IPS-18a (cell line): ENCODE measurements at regions not wholly inside any gene's neighbourhood (a gene's known extent, or its start where the extent isn't known, plus 50 kb on each side); places are given as distances from the start of the nearest gene placed in this dataset.

Source experiments
- H3K27ac ChIP-seq: one replicate; pipeline ENCODE4 v1.5.1; 2013; ENCODE audit warnings: low read length
- H3K27me3 ChIP-seq: one replicate; pipeline ENCODE4 v1.6.1; 2013; ENCODE audit warnings: mild to moderate bottlenecking, low read length; ENCODE audit not compliant: control insufficient read depth, insufficient read depth
- H3K36me3 ChIP-seq: one replicate; pipeline ENCODE4 v1.6.1; 2013; ENCODE audit warnings: low read depth, low read length; ENCODE audit not compliant: control insufficient read depth
- H3K4me1 ChIP-seq: one replicate; pipeline ENCODE4 v1.6.1; 2013; ENCODE audit warnings: low read depth, low read length; ENCODE audit not compliant: control insufficient read depth
- H3K4me3 ChIP-seq: one replicate; pipeline ENCODE4 v1.5.1; 2013; ENCODE audit warnings: low read length
- H3K9ac ChIP-seq: one replicate; pipeline ENCODE4 v1.6.1; 2013; ENCODE audit warnings: mild to moderate bottlenecking, low read length, moderate library complexity
- H3K9me3 ChIP-seq: one replicate; pipeline ENCODE4 v1.6.1; 2013; ENCODE audit warnings: low read depth, low read length; ENCODE audit not compliant: control insufficient read depth

DNA sequence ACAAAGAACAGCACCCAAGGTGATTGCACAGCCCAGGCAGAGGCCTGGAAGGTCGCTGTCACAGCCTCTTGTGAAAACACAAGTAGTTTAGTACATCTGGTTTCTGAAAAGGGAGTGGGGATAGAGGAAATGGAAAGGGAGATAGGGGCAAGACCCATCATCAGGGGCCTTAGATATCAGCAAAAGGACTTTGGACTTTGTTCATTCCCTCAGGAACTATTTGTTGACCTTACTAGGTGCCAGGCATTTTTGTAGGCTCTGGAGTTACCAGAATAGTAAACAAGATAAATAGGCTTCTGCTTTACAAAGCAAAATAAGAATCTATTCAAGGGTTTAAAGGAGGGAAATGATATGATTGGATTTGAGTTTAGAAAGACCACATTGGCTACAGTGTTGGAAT, 199.4 kb upstream of the CDKN3 start:
- Histone ChIP-seq H3K9ac (no peak overlapping the region), H3K27ac (no peak overlapping the region), H3K4me3 (no peak overlapping the region), H3K4me1 (no peaks in the 10 kb centered on the region), H3K9me3 (no peaks in the 10 kb centered on the region), H3K36me3 (no peaks in the 10 kb centered on the region), H3K27me3 (no peaks in the 10 kb centered on the region)

DNA sequence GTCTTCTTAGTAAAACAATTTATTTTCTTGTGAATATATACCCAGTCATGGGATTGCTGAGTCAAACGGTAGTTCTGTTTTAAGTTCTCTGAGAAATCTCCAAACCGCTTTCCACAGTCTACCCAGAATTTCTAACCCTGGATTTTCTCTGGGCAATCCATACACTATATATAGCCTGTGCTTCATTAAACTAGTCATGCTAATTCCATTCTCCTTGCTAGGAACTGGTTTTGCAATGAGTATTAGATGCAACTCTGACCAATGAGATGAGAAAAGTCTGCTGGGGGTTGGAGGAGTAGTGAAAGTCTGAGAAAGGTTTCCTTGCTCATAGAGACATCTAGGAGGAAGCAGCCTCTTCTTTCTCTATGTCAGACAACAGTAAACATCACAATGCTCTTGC, 196.1 kb upstream of the CDKN3 start:
- no peaks in the 10 kb centered on the region for H3K4me1 ChIP-seq
- H3K27ac ChIP-seq: no peak overlapping the region
- no peaks in the 10 kb centered on the region for H3K27me3 ChIP-seq
- no peak overlapping the region for H3K9ac ChIP-seq
- H3K36me3 ChIP-seq: no peaks in the 10 kb centered on the region
- no peak overlapping the region for H3K4me3 ChIP-seq
- H3K9me3 ChIP-seq: no peaks in the 10 kb centered on the region

DNA sequence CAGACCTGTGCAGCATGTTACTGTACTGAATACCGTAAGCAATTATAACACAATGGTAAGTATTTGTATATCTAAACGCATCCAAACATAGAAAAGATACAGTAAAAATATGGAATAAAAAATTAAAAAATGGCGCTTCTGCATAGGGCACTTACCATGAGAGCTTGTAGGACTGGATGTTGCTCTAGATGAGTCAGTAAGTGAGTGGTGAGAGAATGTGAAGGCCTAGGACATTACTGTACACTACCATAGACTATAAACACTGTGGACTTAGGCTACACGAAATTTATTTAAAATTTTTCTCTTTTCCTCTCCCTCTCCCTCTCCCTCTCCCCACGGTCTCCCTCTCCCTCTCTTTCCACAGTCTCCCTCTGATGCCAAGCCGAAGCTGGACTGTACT, 194.5 kb upstream of the CDKN3 start:
- Histone ChIP-seq H3K9me3 (no peaks in the 10 kb centered on the region), H3K27me3 (no peaks in the 10 kb centered on the region)

DNA sequence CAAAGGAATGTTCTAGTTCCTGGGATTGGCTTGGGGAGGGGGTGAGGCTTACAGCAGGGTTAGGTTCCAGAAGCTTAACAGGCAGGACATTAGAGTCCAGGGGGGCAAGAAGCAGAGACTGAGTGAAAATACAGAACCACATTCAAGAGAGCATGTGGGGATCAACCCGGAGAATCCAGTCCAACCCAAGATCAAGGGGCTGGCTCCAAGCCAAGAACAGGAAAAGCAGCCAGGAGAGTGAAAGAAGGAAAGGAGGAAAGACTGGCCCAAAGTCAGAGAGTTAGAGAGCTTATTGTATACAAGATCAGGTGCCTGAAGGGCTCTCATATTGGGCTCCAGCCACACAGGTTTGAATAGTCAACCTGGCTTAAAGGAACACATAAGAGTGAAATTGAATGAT, 190.3 kb upstream of the CDKN3 start:
- Histone ChIP-seq H3K9me3 (no peaks in the 10 kb centered on the region), H3K36me3 (no peaks in the 10 kb centered on the region), H3K4me1 (no peaks in the 10 kb centered on the region), H3K9ac (no peak overlapping the region), H3K27ac (no peak overlapping the region), H3K4me3 (no peak overlapping the region), H3K27me3 (no peaks in the 10 kb centered on the region)

More for the DNA sequence above, 194.5 kb upstream of the CDKN3 start:
- Histone ChIP-seq H3K36me3 (no peaks in the 10 kb centered on the region), H3K4me1 (no peaks in the 10 kb centered on the region), H3K27ac (no peak overlapping the region), H3K9ac (no peak overlapping the region), H3K4me3 (no peak overlapping the region)

DNA sequence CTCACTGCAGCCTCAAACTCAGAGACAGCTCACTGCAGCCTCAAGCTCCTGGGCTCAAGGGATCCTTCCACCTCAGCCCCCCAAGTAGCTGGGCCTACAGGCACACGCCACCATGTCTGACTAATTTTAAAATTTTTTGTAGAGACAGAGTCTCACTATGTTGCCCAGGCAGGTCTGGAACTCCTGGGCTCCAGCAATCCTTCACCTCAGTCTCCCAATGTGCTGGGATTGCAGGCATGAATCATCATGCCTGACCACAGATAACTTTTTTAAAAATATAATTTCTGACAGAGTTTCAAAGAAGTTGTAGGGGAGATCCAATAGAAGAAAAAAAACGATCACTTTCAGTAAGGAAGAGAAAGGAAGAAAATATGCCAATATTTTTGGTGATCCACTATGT, 189.7 kb upstream of the CDKN3 start:
- H3K27me3 ChIP-seq: no peaks in the 10 kb centered on the region
- H3K4me3 ChIP-seq: no peak overlapping the region
- H3K27ac ChIP-seq: no peak overlapping the region
- H3K36me3 ChIP-seq: no peaks in the 10 kb centered on the region
- no peaks in the 10 kb centered on the region for H3K9me3 ChIP-seq
- H3K9ac ChIP-seq: no peak overlapping the region
- H3K4me1 ChIP-seq: no peaks in the 10 kb centered on the region

DNA sequence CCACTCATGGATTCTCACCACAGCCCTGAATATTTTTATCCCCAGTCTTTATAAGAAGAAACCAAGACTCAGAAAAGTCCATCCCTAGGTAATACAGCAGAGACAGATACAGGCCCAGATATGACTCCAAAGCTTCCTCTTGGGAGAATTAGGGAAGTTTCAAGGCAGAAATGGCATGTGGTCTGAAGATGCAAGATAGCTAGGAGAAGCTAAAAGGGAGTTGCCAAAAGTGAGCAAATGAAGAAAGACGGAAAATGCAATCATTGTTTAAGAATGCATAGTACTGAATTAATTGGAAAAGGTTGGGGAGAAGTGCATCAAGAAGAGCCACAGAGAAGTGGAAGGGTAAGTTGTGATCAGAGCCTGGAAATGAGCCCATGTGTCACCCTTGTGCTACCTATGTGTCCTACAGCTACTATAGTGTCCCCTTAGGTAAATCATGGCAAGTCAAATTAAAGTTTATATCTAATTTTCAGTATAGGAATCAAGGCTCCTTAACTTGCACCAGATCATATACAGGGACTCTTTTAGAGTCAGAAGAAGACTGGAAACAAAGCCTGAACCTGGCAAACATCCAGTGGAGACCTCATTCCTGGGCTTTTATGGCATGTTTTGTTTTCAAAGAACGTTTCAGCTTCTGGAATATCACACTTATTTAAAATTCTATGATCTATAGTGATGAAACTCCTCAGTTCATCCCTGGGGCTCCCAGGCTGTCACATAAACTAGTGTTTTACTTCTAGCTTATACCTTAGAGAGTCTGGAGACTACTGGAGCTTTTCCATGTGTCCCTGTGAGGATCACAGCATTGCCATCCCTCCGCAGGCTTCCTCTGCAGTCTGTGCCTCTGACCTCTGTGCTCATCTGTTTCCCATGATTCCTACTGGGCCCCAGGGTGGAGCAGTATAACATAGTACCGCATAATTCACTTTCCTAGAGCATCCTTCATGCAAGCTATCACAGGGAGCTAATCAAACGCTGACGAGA, 189.0 kb upstream of the CDKN3 start:
- Histone ChIP-seq H3K27me3 (no peaks in the 10 kb centered on the region), H3K4me3 (no peak overlapping the region), H3K36me3 (no peaks in the 10 kb centered on the region), H3K9ac (no peak overlapping the region), H3K9me3 (no peaks in the 10 kb centered on the region), H3K27ac (no peak overlapping the region), H3K4me1 (no peaks in the 10 kb centered on the region)

DNA sequence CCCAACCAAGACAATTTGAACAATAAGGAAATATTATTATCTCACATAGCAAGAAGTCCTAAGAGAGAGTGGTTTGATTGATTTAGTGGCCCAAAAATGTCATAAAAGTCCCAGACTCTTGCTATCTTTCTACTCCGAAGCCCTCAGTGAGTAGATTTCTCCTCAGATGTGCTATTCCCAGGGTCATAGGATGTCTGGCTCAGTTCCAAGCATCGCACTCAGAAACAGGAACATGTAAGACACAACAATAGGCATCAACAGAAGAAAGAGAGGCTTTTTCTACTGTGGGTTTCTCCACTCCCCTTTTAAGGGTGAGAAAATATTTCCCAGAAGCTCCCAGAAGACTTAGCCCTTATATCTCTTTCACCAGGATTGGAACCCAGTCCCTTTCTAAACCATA, 188.1 kb upstream of the CDKN3 start:
- Histone ChIP-seq H3K9ac (no peak overlapping the region), H3K36me3 (no peaks in the 10 kb centered on the region), H3K4me3 (no peak overlapping the region), H3K9me3 (no peaks in the 10 kb centered on the region), H3K27me3 (no peaks in the 10 kb centered on the region), H3K27ac (no peak overlapping the region), H3K4me1 (no peaks in the 10 kb centered on the region)

DNA sequence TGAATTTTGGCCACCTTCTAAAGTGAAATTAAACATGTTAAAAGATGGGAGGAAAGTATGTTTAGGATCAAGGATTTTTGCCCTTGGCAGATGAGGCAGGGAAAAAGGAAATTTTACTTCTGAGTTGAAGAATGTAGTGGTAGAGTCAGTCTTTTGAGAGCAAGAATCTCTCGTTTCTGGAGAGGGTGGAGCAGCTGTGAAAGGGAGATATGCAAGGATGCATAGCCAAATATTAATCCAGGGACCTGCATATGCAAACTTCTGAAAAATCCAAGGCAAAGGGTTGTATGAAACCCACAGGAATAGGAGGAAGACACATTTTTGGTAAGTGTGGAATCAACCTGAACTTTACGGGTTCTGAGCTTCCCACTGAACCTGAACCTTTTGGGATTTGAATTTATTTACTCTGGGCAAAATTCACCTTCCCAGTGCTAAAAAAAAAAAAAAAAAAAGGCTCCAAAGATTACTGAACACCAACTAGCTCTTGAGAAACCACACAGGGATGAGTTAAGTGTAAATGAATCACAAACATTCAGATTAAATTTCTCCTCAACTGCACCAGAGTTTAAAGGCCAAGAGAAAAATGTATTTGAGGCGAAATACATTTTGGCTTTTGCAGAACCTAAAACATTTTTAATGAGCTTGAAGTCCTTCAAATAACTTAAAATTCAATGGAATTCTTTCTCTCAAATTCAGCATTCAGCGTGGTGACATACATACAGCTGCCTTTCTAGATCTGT, 187.1 kb upstream of the CDKN3 start:
- Histone ChIP-seq H3K4me3 (no peak overlapping the region), H3K27me3 (no peaks in the 10 kb centered on the region), H3K27ac (no peak overlapping the region)

DNA sequence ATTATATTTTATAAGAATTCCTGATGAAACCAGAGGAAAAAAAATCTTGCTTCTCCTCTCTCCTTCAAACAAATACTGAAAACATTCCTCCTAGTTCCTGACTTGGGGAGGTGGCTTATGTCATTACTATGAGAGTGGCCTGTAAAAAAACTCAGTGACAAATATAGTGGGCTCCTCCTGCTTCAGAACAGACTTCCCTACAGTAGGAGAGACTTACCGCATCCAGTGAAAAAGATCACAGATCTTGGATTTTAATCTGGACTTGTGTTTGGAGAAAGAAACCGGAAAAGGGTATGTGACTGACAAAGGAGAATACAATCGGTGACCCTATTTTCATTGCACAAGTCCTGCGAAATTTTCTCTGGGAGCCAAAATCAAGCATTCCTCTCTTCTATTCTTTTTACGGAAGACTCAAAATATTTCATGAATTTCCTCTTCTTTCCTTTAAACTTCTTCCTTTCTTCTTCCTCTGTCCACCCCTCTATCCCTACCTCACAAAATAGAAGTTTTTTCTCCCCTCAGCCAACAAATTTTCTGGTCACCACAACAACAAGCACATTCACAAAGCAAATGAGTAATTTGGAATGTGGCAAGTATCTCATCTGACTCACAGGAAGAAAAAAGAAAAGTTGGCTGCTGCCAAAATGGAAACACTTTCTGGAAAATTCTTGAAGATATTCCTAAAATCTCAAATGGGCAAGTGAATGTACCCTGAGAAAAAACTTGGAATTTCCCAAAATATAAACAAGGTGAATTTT, 185.1 kb upstream of the CDKN3 start:
- H3K9me3 ChIP-seq: no peaks in the 10 kb centered on the region
- no peak overlapping the region for H3K9ac ChIP-seq
- no peak overlapping the region for H3K4me3 ChIP-seq
- H3K4me1 ChIP-seq: no peaks in the 10 kb centered on the region
- H3K27me3 ChIP-seq: no peaks in the 10 kb centered on the region
- no peak overlapping the region for H3K27ac ChIP-seq
- H3K36me3 ChIP-seq: no peaks in the 10 kb centered on the region

More for the DNA sequence above, 187.1 kb upstream of the CDKN3 start:
- no peaks in the 10 kb centered on the region for H3K36me3 ChIP-seq
- no peaks in the 10 kb centered on the region for H3K4me1 ChIP-seq
- H3K9ac ChIP-seq: no peak overlapping the region
- no peaks in the 10 kb centered on the region for H3K9me3 ChIP-seq

DNA sequence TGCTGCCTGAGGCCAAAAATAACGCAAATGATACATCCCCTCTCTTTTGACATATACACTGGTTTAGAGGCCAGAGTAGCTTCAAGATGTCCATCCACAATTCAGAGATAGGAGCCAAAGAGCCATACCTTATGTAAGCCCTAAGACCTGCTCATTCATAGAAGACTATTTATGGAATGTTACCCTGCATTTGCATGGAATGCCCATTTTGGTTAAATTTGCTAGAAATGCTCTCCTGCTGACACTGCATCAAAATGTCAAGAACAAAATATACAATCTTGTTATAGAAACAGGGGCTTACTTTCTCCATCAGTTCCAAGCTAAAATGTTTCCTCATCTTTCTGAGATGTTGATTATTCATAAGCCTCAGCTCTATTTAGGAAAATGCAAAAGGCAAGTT, 183.3 kb upstream of the CDKN3 start:
- no peaks in the 10 kb centered on the region for H3K36me3 ChIP-seq
- no peaks in the 10 kb centered on the region for H3K9me3 ChIP-seq
- H3K4me1 ChIP-seq: peaks cover under 1% of the 10 kb centered on the region
- no peak overlapping the region for H3K27ac ChIP-seq
- H3K27me3 ChIP-seq: peaks cover 14% of the 10 kb centered on the region
- no peak overlapping the region for H3K9ac ChIP-seq
- no peak overlapping the region for H3K4me3 ChIP-seq

DNA sequence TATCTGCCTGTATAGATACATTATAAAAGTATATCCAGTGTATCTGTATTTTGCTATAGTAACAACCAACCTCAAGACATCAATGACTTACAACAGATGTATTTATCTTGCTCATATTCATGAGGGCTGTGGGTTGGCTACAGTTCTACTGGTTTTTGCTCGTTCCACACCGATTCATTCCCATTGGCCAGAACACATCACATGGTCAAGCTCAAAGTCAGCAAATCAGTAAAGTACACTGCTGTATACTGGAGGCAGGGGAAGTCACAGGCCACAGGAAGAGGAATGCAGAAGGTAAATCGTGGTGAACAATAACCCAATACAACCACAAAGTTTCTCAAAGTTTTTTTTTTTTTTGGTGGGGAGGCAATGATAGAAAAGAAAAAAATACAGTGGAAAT, 180.0 kb upstream of the CDKN3 start:
- peaks cover 19% of the 10 kb centered on the region for H3K4me1 ChIP-seq
- H3K27me3 ChIP-seq: peaks cover 47% of the 10 kb centered on the region
- H3K9ac ChIP-seq: no peak overlapping the region
- H3K4me3 ChIP-seq: no peak overlapping the region
- H3K36me3 ChIP-seq: no peaks in the 10 kb centered on the region
- H3K27ac ChIP-seq: no peak overlapping the region
- H3K9me3 ChIP-seq: no peaks in the 10 kb centered on the region
